ENCODE measurements at regions not wholly inside any gene's neighbourhood (a gene's known extent, or its start where the extent isn't known, plus 50 kb on each side); places are given as distances from the start of the nearest gene placed in this dataset.

DNA sequence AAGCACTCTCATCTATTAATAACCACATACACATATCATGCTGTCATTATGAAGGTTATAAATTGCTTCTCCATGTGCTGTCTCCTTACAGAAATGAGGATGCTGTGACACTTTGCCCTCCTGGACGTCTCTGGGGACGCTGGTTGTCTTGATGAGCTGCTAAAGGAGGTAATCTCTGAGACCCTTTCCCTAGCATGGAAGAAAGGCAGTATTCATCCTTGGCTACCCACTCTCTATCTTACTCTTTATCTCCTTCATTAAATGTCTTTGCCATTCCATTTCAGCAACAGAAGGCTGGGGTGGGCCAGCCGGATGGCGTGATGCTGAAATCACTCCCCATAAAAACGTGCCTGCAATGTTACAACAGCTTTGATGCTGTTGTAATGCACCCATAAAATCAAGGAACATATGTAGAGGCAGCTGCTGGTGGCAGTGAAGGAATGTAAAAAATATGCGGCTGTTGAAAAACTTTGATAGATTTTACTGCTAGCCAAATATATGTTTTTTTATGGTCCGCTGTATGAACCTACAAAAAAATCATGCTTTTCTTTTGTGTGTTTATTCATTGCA lies 715.1 kb upstream of the API5 start:
- TF ChIP-seq, protein P1, sequence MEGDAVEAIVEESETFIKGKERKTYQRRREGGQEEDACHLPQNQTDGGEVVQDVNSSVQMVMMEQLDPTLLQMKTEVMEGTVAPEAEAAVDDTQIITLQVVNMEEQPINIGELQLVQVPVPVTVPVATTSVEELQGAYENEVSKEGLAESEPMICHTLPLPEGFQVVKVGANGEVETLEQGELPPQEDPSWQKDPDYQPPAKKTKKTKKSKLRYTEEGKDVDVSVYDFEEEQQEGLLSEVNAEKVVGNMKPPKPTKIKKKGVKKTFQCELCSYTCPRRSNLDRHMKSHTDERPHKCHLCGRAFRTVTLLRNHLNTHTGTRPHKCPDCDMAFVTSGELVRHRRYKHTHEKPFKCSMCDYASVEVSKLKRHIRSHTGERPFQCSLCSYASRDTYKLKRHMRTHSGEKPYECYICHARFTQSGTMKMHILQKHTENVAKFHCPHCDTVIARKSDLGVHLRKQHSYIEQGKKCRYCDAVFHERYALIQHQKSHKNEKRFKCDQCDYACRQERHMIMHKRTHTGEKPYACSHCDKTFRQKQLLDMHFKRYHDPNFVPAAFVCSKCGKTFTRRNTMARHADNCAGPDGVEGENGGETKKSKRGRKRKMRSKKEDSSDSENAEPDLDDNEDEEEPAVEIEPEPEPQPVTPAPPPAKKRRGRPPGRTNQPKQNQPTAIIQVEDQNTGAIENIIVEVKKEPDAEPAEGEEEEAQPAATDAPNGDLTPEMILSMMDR (IDR thresholded peaks at IDR 0.05; ENCODE audit: low read length) = no peak
- TF ChIP-seq EZH2phosphoT487 (IDR thresholded peaks at IDR 0.05; ENCODE audit: low read length) (no peak), EZH2 (optimal IDR thresholded peaks at IDR 0.05; ENCODE audit: low read depth, low read length) (no peak)

Measured in MM.1S (cell line).